ENCODE measurements at regions not wholly inside any gene's neighbourhood (a gene's known extent, or its start where the extent isn't known, plus 50 kb on each side); places are given as distances from the start of the nearest gene placed in this dataset.

DNA sequence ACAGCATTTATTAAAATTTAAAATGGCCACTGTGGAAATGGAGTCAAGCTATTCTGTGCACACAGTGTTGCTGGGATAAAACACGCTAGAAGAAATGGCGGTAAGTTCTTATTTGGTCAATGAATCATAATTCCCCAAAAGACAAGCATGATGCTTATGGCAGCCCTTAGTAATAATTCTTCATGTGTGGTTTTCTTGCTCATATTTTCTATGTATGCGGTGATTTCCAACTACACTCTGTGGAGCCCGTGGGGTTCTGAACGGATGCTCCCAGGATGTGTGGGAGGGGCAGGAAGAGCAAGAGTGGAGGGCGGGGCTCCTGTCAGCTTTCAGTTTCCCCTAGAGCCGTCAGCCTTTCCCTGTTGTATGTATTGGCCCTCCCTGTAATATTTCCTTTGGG, 91.7 kb upstream of the RMDN2 start:
- H3K4me3 ChIP-seq (ENCODE audit: low read depth, low read length): no peak overlapping the region
- in situ Hi-C loops (cut with HindIII; ENCODE audit: low sequenced_read_pairs): no loop called here
- TF ChIP-seq, protein P1, sequence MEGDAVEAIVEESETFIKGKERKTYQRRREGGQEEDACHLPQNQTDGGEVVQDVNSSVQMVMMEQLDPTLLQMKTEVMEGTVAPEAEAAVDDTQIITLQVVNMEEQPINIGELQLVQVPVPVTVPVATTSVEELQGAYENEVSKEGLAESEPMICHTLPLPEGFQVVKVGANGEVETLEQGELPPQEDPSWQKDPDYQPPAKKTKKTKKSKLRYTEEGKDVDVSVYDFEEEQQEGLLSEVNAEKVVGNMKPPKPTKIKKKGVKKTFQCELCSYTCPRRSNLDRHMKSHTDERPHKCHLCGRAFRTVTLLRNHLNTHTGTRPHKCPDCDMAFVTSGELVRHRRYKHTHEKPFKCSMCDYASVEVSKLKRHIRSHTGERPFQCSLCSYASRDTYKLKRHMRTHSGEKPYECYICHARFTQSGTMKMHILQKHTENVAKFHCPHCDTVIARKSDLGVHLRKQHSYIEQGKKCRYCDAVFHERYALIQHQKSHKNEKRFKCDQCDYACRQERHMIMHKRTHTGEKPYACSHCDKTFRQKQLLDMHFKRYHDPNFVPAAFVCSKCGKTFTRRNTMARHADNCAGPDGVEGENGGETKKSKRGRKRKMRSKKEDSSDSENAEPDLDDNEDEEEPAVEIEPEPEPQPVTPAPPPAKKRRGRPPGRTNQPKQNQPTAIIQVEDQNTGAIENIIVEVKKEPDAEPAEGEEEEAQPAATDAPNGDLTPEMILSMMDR (IDR thresholded peaks at IDR 0.05; ENCODE audit: low read depth, low read length): no peak
- DNase-seq (ENCODE audit: low read depth, low spot score): peak; percentile 32

DNA sequence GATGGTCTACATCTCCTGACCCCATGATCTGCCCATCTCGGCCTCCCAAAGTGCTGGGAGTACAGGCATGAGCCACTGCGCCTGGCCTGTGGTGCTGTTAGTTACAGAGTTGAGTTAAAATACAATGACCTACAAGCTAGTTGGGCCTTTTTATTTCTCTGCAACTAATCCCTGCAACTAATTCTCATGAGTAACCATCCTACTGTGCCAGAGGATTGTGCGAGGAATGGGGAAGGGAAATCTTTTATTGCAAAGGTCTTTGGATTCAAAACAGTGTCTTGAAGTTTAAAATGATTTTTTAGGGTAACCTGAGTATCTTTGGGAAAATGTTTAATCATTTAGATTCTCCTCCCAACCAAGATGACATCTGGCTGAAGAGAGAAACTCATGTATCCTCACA, 88.8 kb upstream of the RMDN2 start:
- in situ Hi-C loops (cut with HindIII; ENCODE audit: low sequenced_read_pairs): no loop called here
- no peak for DNase-seq (ENCODE audit: low read depth, low spot score)
- no peak overlapping the region for H3K4me3 ChIP-seq (ENCODE audit: low read depth, low read length)
- TF ChIP-seq, protein P1 (IDR thresholded peaks at IDR 0.05; ENCODE audit: low read depth, low read length): no peak

DNA sequence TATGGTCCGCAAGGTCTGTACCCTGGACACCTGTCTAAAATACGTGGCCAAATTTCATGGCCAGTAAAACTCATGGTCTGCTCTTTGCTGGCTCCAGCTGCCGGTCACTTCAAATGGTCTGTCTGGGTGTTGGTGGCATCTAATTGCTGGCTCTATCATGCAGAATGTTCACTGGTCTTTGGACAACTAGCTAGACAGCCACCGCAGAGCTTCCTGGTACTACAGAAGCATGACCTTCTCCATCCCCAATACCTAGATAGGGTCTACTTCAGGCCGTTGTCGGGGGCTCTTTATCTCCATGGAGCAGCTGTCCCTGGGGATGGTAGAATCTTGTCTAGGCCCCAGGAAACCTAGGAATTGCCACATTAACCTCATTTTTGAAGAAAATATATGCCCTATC, 88.4 kb upstream of the RMDN2 start:
- TF ChIP-seq, protein P1 (IDR thresholded peaks at IDR 0.05; ENCODE audit: low read depth, low read length): no peak
- in situ Hi-C loops (cut with HindIII; ENCODE audit: low sequenced_read_pairs): no loop called here
- DNase-seq (ENCODE audit: low read depth, low spot score): no peak
- H3K4me3 ChIP-seq (ENCODE audit: low read depth, low read length): no peak overlapping the region

DNA sequence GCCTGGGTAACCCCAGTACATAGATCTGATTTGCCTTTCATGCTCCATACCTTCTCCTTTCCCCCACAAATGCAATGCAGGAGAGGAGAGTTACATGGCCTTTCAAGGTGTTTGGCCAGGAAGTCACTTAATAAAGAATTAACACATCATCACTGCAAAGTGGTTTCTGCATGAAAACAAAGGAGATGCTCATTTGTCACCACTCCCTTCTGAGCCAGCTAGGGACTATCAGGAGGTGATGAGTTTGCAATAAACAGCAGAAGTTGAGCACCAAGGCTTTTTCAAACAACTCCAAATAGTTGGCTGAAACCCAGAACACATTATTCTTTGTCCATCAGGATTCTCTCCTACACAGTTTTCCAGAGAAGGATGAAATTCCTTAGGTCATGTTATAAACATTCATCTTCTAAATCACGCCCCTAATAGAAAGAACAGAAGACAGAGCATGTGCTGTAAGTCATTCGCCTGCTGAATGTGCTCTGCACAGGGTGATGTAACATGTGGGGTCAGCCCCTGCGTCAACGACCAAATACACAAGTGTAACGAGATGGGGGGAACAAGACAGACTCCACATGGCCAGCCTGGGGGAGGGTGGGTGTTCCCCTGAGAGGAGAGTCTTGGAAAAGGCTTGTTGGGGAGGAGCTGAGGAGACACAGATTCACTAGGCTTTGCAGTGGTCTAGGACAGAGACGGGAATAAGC, 87.3 kb upstream of the RMDN2 start:
- DNase-seq (ENCODE audit: low read depth, low spot score): no peak
- no peak overlapping the region for H3K4me3 ChIP-seq (ENCODE audit: low read depth, low read length)
- TF ChIP-seq, protein P1 (IDR thresholded peaks at IDR 0.05; ENCODE audit: low read depth, low read length): no peak
- in situ Hi-C loops (cut with HindIII; ENCODE audit: low sequenced_read_pairs): no loop called here

DNA sequence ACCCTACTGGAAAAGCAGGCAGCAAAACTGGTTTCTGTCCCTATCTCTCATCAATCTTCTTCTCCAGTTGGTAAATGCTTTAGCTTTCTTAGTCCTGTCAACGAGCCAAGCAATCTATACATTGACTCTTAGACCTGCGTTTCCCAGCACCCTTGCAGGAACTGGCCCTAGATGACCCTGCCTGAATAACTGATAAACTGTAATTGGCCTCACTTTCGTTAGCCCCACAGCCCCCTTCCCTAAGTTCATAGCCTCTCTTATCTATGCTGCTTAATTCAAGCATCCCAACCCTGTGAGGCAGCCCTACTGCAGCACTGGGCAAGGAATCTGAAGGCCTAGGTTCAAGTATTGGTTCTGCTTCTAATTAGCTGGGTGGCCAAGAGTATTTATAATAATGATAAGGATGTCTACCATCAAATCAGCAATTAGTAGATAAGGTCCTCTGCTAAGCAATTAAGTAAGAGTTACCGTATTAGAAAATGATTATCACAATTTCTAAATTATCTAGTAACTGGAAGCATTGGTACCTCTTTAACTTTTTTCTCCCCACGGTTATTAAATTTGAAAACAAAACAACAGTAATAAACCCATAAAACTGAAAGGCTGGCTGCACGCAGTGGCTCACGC, 86.4 kb upstream of the RMDN2 start:
- H3K4me3 ChIP-seq (ENCODE audit: low read depth, low read length): no peak overlapping the region
- TF ChIP-seq, protein P1 (IDR thresholded peaks at IDR 0.05; ENCODE audit: low read depth, low read length): no peak
- in situ Hi-C loops (cut with HindIII; ENCODE audit: low sequenced_read_pairs): no loop called here
- DNase-seq (ENCODE audit: low read depth, low spot score): no peak

DNA sequence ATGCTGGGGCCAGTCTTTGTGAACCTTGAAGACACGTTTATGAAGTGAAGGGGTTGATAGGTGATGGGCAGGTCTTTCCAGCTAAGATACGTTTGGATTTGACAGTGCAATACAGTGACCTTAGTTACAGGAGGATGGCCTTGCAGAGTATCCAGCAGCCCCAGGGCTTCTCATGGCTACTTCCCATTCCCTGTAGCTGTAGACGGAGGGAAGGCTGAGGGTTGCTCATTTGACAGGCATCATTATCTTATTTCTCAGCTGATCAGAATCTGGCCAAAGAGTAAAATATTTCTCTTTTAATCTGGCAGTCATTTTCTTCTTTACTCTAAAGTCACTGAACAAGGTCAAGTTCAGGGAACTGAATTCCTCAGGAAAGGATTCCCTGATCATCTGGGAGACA, 85.1 kb upstream of the RMDN2 start:
- DNase-seq (ENCODE audit: low read depth, low spot score): no peak
- TF ChIP-seq, protein P1 (IDR thresholded peaks at IDR 0.05; ENCODE audit: low read depth, low read length): no peak
- in situ Hi-C loops (cut with HindIII; ENCODE audit: low sequenced_read_pairs): no loop called here

More for the DNA sequence above, 85.1 kb upstream of the RMDN2 start:
- no peak overlapping the region for H3K4me3 ChIP-seq (ENCODE audit: low read depth, low read length)

Measured in astrocyte of the spinal cord (primary cell).